Anterior cingulate cortex (tissue), 58 donors: ENCODE measurements at regions not wholly inside any gene's neighbourhood (a gene's known extent, or its start where the extent isn't known, plus 50 kb on each side); places are given as distances from the start of the nearest gene placed in this dataset.
"Not testable (repeated sequence)": the region's sequence is repeated elsewhere in the genome, so short reads cannot be mapped to it uniquely, and the experiment has no call there.

ENCODE experiments used
- DNase-seq, 58 donors: peaks; one replicate each; lab custom pipeline; 2025; lab: John Stamatoyannopoulos, UW

GRCh38 chr13:54383604-54384003 is 1355.0 kb downstream of the OLFM4 start:
- DNase-seq: no peak

- no peak for DNase-seq
These were observed 1359.0 kb downstream of the OLFM4 start for GRCh38 chr13:54387625-54388024.

- DNase-seq: no peak
These were observed 1362.2 kb downstream of the OLFM4 start for GRCh38 chr13:54390841-54391240.

- no peak for DNase-seq
These were observed 1365.6 kb downstream of the OLFM4 start for GRCh38 chr13:54394085-54394700.

GRCh38 chr13:54394908-54395307 is 1366.3 kb downstream of the OLFM4 start:
- DNase-seq: no peak

GRCh38 chr13:54402495-54402894 is 1373.9 kb downstream of the OLFM4 start:
- DNase-seq: no peak

- no peak for DNase-seq
These were observed 1387.2 kb downstream of the OLFM4 start for GRCh38 chr13:54415753-54416366.

GRCh38 chr13:54422946-54423345 is 1394.3 kb downstream of the OLFM4 start:
- not testable (repeated sequence) for DNase-seq

GRCh38 chr13:54424344-54424743 is 1395.7 kb downstream of the OLFM4 start:
- no peak for DNase-seq

- no peak for DNase-seq
These were observed 1405.0 kb downstream of the OLFM4 start for GRCh38 chr13:54433493-54434206.

- not testable (repeated sequence) for DNase-seq
These were observed 1412.3 kb downstream of the OLFM4 start for GRCh38 chr13:54440853-54441400.

GRCh38 chr13:54445453-54445852 is 1416.8 kb downstream of the OLFM4 start:
- no peak for DNase-seq

GRCh38 chr13:54445865-54446264 is 1417.3 kb downstream of the OLFM4 start:
- DNase-seq: no peak

GRCh38 chr13:54449922-54450321 is 1421.3 kb downstream of the OLFM4 start:
- DNase-seq: no peak

GRCh38 chr13:54484166-54484565 is 1455.6 kb downstream of the OLFM4 start:
- no peak for DNase-seq

- DNase-seq: no peak
These were observed 1458.0 kb downstream of the OLFM4 start for GRCh38 chr13:54486421-54487166.

GRCh38 chr13:54489359-54489758 is 1460.7 kb downstream of the OLFM4 start:
- DNase-seq: no peak

GRCh38 chr13:54492995-54493394 is 1464.4 kb downstream of the OLFM4 start:
- DNase-seq: no peak

GRCh38 chr13:54511366-54511765 is 1482.8 kb downstream of the OLFM4 start:
- DNase-seq: no peak

- DNase-seq: no peak
These were observed 1484.6 kb downstream of the OLFM4 start for GRCh38 chr13:54513254-54513653.

GRCh38 chr13:54536112-54536511 is 1507.5 kb downstream of the OLFM4 start:
- peak in 2 of 58 donors; percentile 0 to 1 for DNase-seq
